Stimulated activated CD4-positive, alpha-beta T cell treated with anti-CD3 and anti-CD28 coated beads, Interleukin-2, amount 100 ng/mL, for 48 hours (primary cell): ENCODE measurements at regions not wholly inside any gene's neighbourhood (a gene's known extent, or its start where the extent isn't known, plus 50 kb on each side); places are given as distances from the start of the nearest gene placed in this dataset.
"Not testable (repeated sequence)": the region's sequence is repeated elsewhere in the genome, so short reads cannot be mapped to it uniquely, and the experiment has no call there.

Experiments
- DNase-seq, 2 donors: peaks; one replicate each; pipeline ENCODE4 v3.0.0-alpha.2; 2020

- no peak for DNase-seq
These were observed 930.2 kb upstream of the FOXG1 start for GRCh38 chr14:27836386-27836785.

GRCh38 chr14:27845241-27845850 is 921.2 kb upstream of the FOXG1 start:
- DNase-seq, result no peak

- DNase-seq, result no peak
These were observed 920.7 kb upstream of the FOXG1 start for GRCh38 chr14:27845902-27846301.

GRCh38 chr14:27847480-27847879 is 919.1 kb upstream of the FOXG1 start:
- DNase-seq, result not testable (repeated sequence)

GRCh38 chr14:27849193-27849592 is 917.4 kb upstream of the FOXG1 start:
- not testable (repeated sequence) for DNase-seq

- no peak for DNase-seq
These were observed 903.9 kb upstream of the FOXG1 start for GRCh38 chr14:27862684-27863083.

- DNase-seq, result no peak
These were observed 903.4 kb upstream of the FOXG1 start for GRCh38 chr14:27863166-27863565.

GRCh38 chr14:27881063-27881462 is 885.5 kb upstream of the FOXG1 start:
- no peak for DNase-seq

- no peak for DNase-seq
These were observed 884.9 kb upstream of the FOXG1 start for GRCh38 chr14:27881646-27882045.

- DNase-seq, result no peak
These were observed 880.3 kb upstream of the FOXG1 start for GRCh38 chr14:27886256-27886655.

- no peak for DNase-seq
These were observed 876.3 kb upstream of the FOXG1 start for GRCh38 chr14:27890259-27890658.

- not testable (repeated sequence) for DNase-seq
These were observed 858.1 kb upstream of the FOXG1 start for GRCh38 chr14:27908484-27908883.

GRCh38 chr14:27916326-27916725 is 850.3 kb upstream of the FOXG1 start:
- DNase-seq, result no peak

GRCh38 chr14:27917896-27918295 is 848.7 kb upstream of the FOXG1 start:
- DNase-seq, result no peak

- no peak for DNase-seq
These were observed 839.1 kb upstream of the FOXG1 start for GRCh38 chr14:27927519-27927918.

- DNase-seq, result no peak
These were observed 836.7 kb upstream of the FOXG1 start for GRCh38 chr14:27929797-27930347.

GRCh38 chr14:27938392-27938791 is 828.2 kb upstream of the FOXG1 start:
- DNase-seq, result no peak

- no peak for DNase-seq
These were observed 821.1 kb upstream of the FOXG1 start for GRCh38 chr14:27945512-27945911.

GRCh38 chr14:27958757-27959156 is 807.8 kb upstream of the FOXG1 start:
- no peak for DNase-seq

GRCh38 chr14:27995691-27996090 is 770.9 kb upstream of the FOXG1 start:
- no peak for DNase-seq

GRCh38 chr14:28001002-28001401 is 765.6 kb upstream of the FOXG1 start:
- DNase-seq, result no peak

GRCh38 chr14:28012629-28013415 is 753.8 kb upstream of the FOXG1 start:
- DNase-seq, result no peak

- DNase-seq, result no peak
These were observed 746.5 kb upstream of the FOXG1 start for GRCh38 chr14:28020112-28020511.

- no peak for DNase-seq
These were observed 742.7 kb upstream of the FOXG1 start for GRCh38 chr14:28023853-28024252.
